ENCODE measurements at regions not wholly inside any gene's neighbourhood (a gene's known extent, or its start where the extent isn't known, plus 50 kb on each side); places are given as distances from the start of the nearest gene placed in this dataset.

- TF ChIP-seq, protein P1, sequence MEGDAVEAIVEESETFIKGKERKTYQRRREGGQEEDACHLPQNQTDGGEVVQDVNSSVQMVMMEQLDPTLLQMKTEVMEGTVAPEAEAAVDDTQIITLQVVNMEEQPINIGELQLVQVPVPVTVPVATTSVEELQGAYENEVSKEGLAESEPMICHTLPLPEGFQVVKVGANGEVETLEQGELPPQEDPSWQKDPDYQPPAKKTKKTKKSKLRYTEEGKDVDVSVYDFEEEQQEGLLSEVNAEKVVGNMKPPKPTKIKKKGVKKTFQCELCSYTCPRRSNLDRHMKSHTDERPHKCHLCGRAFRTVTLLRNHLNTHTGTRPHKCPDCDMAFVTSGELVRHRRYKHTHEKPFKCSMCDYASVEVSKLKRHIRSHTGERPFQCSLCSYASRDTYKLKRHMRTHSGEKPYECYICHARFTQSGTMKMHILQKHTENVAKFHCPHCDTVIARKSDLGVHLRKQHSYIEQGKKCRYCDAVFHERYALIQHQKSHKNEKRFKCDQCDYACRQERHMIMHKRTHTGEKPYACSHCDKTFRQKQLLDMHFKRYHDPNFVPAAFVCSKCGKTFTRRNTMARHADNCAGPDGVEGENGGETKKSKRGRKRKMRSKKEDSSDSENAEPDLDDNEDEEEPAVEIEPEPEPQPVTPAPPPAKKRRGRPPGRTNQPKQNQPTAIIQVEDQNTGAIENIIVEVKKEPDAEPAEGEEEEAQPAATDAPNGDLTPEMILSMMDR (conservative IDR thresholded peaks at IDR 0.05 in 1 of 2, IDR thresholded peaks at IDR 0.05 in 1 of 2; ENCODE audit: low read depth in 1 of 2, low read length in 2 of 2), result no peak
- no peak for TF ChIP-seq EZH2 (IDR thresholded peaks at IDR 0.05; ENCODE audit: low read length, missing control alignments)
These were observed 119.7 kb downstream of the KIF2B start for GRCh38 chr17:53942436-53942835.
